Effector CD4-positive, alpha-beta T cell (primary cell): ENCODE measurements at regions not wholly inside any gene's neighbourhood (a gene's known extent, or its start where the extent isn't known, plus 50 kb on each side); places are given as distances from the start of the nearest gene placed in this dataset.

ENCODE experiments used
- DNase-seq: peaks from one replicate; pipeline ENCODE4 v3.0.0-alpha.2; 2020

DNA sequence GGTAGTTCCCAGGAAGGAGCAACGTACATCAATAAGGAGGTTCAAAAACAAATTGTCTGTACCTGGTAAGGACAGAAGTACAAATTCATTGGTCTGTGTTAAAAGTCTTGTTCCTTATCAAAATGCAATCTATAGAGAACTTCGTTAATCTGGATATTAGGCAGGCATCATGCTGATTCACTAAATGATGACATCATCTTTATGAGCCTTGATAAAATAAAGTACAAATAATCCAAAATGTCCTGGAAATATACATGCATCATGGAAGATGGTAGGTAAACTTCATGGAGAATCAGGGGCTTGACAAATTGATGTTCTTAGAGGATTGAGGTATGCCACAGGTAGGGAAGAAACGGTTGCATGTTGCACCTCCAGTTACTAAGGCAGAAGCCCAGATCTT is 433.9 kb downstream of the TRIML1 start:
- DNase-seq, result no peak

DNA sequence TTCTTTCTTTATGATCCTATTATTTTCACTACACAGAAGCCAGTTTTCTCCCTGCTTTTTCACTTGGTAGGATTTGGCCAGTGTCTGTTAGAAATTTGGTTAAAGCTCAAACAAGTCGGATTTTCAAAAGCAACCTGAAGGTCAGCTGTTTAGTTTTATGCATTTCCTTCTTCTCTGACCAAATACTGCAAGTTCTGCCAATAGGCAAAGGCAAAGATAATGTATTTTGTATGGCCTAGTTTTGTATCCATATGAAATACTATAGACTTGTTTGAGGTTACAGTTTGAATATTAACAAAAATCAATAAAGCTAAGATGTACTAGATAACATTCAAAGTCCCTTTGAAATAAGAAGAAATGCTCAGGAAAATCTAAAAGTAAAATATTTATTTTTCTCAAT is 439.4 kb downstream of the TRIML1 start:
- DNase-seq, result no peak

DNA sequence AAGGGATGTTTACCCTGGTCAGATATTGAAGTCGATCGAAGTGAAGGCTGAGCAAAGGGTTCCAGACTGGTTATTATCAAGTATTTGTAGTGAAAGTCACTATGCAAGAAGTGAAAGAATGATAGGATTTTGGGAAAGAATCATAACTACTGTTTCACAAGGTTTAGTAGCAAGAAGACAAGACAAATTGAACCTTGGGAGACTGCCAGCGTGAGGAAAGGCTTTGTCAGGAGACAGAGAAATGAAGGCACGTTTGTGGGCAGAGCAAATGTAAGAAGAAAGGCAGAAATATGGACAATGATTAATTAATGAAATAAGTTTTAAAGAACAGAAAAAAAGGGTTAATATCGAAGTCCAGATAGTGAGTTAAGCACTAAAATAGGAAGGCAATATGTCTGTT is 456.8 kb downstream of the TRIML1 start:
- no peak for DNase-seq

DNA sequence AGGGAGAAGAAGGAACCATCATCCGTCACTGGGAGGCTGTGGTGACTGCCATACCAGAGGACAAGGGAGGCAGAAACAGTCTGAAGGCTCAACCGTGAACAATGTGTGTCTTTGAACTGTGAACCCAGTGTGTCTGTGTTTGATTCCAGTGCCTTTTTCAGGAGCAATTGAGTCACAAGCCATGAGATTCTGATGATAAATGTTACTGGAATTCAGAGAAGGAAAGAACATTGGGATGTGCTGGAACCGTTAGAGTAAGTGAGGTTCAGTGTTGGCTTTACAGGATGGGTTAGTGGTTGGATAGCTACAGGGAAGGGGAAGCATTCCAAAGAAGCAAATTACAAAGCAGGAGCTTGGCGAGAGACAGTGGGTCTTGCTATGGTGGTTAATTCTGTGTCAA is 464.4 kb downstream of the TRIML1 start:
- DNase-seq, result no peak

DNA sequence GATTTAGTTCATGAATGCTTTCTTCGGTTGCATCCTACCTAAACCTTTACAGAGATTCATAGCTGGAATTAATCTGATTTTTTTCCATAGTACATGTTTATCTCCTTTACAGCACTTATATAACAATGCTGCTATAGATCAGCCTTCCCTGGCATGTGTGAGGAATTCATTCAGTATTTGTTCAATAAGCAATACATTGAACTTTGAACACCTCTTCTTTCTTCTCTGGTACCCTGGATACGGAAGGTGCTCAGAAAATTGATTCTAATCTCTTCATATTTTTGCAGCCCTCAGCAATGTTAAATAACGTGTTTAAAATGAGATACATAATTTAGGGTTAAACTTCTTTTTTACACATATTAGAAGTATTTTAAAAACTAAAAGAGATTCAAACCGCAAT is 467.4 kb downstream of the TRIML1 start:
- no peak for DNase-seq

DNA sequence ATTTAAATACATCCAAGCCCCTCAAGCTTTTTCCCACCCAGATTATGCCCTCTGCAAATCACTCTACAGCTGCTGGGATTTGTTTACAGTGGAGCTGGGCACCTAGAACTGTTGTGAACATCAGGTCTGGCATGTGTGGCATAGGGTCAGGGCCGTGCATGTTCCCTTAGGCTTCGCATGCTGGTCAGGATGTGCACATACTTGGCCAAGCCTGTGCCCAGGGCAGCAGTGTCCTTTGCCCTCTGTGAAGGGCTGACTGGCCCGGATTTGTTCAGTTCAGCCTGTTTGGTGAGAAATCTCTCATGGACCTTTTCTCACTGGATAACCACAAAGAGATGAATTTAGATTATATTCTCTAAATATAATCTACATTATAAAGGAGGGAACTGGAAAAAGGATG is 471.9 kb downstream of the TRIML1 start:
- DNase-seq, result no peak

DNA sequence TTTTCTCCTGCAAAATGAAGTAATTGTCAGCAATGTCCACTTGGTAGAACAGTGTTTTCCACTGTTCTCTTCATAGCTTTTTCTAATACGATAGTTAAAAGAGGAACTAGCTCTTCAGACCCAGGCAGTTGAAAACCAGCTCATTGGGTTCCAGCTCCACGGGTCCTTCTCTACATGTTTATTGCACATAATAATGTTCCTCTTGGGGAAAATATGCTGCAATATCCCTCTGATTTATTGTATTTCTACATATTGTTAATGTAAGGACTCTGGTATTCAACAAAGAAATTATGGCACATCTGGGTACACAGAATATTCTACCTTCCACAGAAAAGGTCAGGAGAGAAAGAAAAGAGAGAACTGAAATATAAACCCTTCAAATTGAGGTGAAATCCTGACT is 473.4 kb downstream of the TRIML1 start:
- no peak for DNase-seq

DNA sequence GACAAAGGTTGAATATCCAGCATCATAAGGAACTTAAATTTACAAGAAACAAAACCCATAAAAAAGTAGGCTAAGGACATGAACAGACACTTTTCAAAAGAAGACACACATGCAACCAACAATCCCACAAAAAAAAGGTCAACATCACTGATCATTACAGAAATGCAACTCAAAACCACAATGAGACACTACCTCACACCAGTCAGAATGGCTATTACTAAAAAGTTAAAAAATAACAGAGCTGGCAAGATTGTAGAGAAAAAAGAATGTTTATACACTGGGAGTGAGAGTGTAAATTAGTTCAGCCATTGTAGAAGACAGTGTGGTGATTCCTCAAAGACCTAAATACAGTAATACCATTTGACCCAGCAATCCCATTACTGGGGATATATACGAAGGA is 474.7 kb downstream of the TRIML1 start:
- DNase-seq, result no peak

DNA sequence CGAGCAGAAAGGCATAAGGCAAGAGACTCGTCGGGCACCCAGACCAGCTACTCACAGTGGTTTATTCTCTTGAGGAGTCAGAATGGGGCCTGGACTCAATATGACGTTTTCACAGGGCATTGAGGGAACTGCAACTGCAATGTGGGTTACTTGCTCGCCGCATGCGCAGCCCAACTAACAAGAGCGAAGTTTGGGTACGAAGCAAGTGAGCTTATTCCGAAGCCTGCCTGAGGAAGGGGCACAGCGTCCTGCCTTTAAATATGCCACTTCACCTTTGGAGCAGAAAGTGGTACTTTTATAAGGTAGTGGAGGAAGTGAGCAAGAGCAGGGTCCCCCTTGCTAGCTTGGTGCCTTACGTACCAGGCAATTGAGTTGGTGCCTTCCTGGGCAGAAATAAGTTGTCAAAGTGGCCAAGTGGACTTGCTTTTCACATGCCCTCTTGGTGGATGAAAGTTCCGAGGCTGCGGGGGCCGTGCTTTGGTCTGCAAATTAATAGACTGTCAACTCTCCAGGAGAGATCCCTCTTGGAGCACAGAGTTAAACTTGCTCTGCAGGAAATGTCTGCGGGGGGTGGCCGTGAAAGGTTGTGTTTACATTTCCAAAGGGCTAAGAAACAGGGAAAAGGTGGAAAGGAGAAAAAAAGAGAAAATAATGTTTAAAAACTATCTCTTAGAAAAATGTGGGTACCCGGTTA is 480.4 kb downstream of the TRIML1 start:
- DNase-seq, result no peak

DNA sequence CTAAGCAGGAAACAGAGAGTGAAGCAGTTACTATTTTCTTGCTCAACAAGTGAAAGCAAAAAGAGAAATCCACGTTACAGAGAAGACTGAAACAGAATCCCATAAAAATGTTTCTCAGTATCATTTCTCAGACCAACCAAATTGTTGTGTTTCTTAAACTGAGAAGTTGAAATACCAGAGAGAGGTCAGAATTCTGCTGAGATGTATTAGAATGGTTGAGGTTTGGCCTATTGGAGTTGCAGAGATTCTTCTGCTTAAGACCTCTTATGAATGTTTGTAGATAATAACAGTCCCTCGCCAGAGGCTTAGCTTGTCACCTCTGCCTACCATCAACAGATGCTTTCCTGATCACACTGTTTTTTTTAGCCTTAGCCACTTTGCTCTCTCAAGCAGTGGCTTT is 481.4 kb downstream of the TRIML1 start:
- DNase-seq, result no peak

DNA sequence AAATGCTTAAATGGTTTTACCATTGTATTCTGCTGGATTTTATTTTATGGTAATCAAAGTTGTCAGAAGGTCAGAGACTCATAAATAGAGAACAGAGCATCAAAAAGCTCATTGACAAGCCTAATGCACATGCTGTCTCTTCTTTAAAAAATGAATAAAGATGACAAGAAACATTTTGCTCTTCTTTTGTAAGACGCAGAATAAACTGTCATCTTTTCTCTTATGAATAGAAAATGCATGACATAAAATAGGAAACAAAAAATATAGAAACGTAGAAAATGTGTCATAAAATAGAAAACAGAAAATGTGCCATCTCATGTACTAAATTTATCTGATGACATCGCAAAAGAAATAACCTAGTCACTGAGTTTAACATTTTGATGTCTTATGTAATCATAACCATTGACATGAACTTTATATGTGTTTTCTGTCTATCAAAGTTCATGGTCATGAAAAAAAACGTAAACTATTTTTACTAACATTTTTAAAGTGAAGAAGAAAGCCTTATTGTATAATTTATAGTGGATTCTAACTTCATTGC is 484.1 kb downstream of the TRIML1 start:
- DNase-seq, result no peak

DNA sequence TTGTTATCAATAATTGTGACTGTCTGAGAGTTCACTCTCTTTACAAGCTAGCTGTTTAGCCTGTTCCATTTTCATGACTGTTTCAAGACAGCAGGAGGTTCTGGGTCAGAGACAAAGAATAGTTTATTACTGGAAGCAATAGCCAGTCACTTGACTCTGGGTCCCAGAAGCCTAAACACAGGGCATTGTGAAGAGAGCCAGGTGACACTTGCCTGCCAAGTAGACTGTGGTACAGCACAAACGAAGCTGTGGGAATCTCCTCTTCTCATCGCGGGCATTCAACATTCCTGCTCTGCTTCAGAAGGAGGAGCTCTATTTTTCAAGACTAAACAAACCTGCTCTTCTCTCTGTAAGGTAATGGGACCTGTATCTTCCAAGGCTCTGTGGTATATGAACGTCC is 485.1 kb downstream of the TRIML1 start:
- no peak for DNase-seq

DNA sequence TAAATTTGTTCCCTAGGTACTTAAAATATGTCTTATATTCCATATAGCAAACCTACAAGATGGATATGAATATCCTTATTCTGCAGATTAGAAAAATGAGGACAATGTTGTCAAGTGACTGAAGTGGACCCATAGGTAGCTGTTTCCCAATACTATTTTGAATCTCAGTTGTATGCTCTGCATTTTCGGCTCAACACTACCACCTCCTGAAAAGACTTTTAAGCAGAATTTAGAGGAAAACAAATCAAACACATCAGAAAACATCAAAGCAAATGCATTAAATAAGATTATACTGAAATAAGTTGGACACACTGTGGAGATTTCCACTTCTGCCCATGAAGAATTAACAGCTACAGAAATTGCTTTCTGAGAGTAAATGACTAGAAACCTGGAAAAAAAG is 488.7 kb downstream of the TRIML1 start:
- no peak for DNase-seq

DNA sequence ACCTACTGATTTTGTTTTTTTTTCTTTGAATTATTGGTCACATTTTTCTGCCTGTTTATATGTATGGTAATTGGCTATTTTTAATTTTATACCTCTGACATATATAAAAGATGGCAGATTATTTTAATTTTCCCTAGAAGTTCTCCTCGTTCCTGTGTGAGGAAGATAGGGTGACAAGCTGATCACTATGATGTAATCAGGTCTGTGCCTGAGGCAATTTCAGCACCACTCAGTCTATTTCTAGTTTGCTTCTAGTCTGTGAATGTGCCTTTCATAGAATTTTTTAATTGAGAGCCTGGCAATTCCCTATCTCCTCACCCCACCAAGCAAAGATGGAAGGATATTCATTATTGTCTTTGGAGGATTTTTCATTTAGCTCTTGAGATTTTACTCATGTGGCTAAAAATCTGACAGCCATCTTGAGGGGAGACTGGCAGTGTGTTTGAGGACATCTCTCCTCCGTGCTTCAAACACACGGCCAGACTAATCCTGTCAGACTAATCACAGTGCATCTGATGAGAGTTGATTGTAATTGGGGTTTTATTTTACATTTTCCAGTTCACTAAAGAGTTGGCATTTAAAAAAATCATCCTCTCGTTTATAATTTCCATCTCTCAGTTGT is 500.3 kb downstream of the TRIML1 start:
- no peak for DNase-seq

DNA sequence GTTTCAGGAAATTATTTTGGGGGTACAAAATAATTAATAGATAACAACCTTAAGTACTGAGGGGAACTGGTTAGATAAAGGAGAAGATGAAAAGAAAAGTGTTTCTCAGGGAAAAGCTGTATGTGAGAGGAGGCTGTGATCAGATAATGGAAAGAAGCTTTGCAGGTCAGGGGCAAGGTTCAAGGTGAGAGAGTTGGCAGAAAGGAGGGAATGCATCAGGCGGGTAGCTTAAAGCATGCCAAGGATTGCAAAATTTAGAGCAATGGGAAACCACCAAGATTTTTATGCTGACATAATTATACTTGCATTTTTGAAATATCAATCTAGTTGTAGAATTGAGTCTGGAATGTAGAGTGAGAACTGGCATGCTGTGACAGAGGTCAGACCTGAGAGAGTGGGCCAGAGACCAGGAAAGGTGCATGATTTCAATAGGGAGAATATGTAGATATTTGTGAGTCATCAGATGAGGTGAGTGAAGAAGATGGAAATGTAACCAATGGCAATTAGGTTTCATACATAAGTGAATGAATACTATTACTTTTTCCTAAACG is 508.7 kb downstream of the TRIML1 start:
- DNase-seq, result no peak

DNA sequence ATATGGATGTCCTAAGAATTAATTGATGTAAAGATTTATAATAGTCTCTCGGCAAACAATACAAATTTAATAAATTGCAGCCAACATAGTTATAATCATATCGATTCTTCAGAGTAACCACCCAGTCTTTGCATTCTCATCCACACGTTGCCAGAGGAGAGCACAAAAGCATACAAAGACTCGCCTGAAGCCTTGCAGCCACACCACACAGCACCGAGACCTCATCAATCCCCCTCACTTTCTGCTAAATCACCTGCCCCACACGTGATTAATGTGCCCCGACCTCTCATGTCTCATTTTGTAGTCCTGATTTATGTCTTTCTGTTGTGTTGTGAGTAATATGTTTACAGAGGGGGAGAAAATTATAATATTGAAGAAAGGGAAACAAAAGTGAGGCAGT is 510.4 kb downstream of the TRIML1 start:
- no peak for DNase-seq

DNA sequence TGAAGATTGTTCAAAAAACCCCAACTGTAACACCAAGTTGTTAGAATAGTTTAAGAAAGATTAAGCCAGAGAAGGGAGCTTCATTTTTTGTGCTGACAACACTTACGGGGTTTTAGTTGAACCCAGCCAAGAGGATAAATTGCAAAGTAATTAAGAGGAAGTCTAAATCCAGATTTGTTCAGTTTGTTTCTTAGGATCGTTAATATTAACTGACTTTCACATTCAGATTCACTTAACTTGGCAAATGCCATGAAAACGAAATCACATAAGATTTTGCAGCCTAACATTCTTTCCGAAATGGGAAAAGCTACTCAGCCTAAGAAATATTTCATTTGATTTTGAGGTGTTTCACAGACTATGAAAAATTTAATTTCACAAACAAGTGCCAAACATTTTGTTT is 511.3 kb downstream of the TRIML1 start:
- no peak for DNase-seq

DNA sequence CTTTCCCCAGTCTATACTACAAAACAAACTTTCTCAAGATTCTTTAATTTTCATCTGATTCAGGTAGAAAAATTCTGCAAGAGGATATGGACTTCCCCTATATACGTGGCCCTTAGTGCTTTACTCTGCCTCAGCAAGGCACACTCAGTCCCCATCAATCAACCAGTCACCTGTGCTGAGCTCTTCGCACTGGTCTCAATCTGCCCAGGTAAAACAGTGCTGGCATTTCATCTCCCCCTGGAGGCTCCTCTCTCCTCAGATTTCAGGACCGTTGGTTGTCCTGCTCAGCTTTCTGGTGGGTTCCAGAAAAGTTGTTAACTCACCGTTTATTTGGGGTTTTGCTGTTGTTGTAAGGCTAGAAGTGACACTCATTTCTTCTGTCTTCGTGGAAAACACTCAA is 518.1 kb downstream of the TRIML1 start:
- no peak for DNase-seq

DNA sequence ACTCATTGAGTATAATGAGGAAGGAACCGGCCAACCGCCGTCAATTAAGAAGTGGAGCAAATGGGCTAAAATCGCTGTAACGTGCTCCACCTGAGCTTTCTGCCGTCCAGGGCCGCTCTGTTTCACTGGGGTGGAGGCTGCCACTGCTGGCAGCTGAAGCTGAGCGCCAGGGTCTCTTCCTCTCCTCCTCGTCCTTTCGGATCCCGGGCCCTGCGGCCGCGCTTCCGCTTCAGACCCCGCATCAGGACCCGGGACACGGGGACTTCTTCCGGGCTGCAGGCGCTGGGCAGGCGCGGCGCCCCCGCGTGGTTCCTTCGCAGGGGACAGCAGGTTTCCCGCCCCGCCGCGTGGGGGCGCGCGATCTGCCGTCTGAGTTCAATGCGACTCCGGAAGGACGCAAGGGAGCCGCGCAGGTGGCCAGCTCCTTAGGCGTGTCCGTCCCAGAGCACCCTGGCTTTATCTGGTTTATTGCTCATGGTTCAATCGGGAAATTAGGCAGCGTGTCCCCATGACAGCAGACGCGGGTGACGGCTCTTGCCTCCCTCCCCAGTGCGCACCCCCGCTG is 519.8 kb downstream of the TRIML1 start:
- DNase-seq, result no peak

DNA sequence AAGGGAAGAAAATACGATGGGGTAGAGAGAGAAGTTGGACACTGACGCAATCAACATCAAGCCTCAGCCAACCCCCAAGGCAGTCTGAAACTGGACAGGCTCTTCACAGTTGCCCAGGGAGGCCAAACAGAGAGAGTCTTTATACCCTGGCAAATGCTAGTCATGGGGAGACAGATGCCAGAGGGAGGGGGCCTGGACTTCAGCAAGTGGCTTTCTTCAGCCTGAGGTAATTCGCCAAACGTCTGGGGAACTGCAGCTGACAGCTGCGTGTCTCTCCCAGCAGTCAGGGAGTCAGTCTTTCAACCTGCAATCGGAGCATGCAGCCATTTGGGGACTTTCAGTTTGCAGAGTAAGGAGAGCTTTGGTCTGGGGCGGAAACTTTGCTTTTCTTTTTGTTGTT is 521.6 kb downstream of the TRIML1 start:
- DNase-seq, result no peak

DNA sequence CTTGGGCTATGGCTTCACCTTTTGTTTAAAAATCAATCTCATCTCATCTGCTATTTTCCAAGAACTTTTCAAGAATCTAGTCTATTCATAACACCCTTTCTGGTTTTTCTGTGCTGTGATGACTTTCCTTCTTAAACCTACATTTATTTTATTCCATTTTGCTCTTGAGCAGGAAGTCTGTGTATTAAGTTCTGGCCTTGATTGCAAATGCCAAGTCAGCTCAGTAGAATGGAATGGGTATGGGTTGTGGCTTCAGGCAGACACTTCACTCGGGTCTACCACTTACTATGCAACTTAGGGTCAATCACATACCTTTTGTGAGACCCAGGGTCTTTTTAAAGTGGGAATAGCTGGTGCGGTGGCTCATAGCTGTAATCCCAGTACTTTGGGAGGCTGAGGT is 522.3 kb downstream of the TRIML1 start:
- DNase-seq, result no peak

DNA sequence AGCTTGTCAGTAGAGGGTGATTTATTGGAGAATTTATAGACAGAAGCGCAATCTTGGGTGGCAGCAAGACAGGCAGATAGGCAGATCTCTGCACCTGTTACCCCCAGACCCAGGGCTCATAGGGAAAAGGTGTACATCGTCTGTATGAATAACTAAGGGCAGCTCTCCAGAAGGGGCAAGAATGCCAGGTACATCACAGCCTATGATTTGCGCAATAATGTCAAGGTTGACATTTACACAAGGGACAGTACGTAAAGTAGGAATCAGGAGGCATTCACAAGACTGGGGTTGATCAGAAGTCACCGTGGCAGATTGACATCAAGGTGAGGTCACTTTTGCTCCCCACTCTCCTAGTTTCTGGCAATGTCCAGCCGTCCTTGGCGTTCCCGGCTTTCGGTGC is 524.1 kb downstream of the TRIML1 start:
- no peak for DNase-seq

DNA sequence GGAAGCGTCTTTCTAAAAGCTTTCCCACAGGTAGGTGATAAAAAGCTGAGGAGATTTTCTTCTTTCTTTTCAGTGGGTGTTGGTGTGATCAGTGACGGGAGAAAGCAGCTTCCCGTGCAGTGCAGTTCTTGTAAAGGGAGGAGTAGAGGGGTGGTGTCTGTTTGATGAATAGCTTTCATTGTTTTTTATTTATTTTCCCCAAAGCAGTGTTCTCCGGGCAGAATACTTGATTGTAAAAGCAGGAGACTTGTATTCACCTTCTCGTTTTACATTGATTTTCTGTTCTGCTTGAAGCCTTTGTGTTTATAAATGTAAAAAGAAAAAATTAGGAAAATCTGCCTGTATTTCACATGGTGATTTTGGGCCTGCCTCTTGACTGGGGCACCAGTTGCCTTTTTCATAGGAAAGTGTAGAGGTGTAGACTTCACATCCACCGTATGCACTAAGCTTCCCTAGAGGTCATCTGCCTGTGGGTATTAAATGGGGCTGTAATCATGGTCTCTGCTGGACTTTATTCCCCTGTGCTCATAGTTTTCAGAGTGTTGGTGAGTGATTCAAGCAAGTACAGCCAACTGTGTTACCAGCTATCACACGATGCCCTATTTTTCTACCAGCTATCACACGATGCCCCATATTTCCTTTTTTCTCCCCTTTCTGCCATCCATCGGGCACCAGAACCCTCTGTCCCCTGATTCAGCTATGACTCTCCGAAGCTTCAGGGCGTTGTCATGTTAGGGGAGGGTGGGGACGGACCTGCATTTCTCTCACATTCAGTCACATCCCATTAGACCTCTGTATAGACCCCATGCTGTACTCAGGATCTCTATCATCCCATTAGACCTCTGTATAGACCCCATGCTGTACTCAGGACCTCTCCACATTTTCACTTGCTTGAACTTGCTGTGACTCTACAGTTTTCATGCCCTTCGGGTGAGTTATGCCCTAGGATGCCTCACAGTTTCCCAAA is 526.5 kb downstream of the TRIML1 start:
- no peak for DNase-seq
